Fibroblast of lung (primary cell): ENCODE measurements at regions not wholly inside any gene's neighbourhood (a gene's known extent, or its start where the extent isn't known, plus 50 kb on each side); places are given as distances from the start of the nearest gene placed in this dataset.
"Not testable (repeated sequence)": the region's sequence is repeated elsewhere in the genome, so short reads cannot be mapped to it uniquely, and the experiment has no call there.

Experiments
- EZH2 ChIP-seq: IDR thresholded peaks from 2 replicates; pipeline ENCODE4 v1.5.1; 2012; ENCODE audit warnings: low read length, control low read depth, mild to moderate bottlenecking; ENCODE audit errors: missing control alignments
- TF ChIP-seq, protein P1 (sequence below), 2 donors: IDR thresholded peaks in 1 of 2; conservative IDR thresholded peaks in 1 of 2; 1 replicate in 1 of 2; 2 replicates in 1 of 2; pipeline ENCODE4 v1.5.1; 2011 to 2012; ENCODE audit warnings: low read length in 2 of 2, control low read depth in 1 of 2, inconsistent platforms in 1 of 2, low read depth in 1 of 2, mild to moderate bottlenecking in 1 of 2

DNA sequence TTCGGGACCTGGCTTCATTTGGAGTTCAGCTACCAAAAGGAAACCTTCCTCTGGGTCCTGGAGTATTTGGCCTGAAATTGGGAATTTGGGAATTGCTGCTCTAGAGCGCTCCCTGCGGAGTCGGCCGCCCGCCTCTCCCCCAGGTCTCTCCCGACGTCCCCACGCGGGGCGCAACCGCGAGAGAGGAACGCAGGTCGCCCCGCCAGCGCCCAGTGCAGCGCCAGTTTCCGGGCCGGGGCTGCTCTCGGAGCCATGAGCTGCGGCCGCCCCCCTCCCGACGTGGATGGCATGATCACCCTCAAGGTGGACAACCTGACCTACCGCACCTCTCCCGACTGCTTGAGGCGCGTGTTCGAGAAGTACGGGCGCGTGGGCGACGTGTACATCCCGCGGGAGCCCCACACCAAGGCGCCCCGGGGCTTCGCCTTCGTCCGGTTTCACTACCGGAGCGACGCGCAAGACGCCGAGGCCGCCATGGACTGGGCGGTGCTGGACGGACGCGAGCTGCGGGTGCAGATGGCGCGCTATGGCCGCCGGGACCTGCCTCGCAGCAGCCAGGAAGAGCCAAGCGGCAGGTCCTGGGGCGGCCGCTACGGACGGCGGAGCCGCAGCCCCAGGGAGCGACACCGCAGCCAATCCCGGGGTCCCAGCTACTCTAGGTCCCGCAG lies 529.2 kb downstream of the TNS3 start:
- TF ChIP-seq, protein P1, sequence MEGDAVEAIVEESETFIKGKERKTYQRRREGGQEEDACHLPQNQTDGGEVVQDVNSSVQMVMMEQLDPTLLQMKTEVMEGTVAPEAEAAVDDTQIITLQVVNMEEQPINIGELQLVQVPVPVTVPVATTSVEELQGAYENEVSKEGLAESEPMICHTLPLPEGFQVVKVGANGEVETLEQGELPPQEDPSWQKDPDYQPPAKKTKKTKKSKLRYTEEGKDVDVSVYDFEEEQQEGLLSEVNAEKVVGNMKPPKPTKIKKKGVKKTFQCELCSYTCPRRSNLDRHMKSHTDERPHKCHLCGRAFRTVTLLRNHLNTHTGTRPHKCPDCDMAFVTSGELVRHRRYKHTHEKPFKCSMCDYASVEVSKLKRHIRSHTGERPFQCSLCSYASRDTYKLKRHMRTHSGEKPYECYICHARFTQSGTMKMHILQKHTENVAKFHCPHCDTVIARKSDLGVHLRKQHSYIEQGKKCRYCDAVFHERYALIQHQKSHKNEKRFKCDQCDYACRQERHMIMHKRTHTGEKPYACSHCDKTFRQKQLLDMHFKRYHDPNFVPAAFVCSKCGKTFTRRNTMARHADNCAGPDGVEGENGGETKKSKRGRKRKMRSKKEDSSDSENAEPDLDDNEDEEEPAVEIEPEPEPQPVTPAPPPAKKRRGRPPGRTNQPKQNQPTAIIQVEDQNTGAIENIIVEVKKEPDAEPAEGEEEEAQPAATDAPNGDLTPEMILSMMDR (conservative IDR thresholded peaks at IDR 0.05 in 1 of 2, IDR thresholded peaks at IDR 0.05 in 1 of 2; ENCODE audit: low read depth in 1 of 2, low read length in 2 of 2): not testable (repeated sequence)
- not testable (repeated sequence) for TF ChIP-seq EZH2
